K562 (cell line): ENCODE measurements at regions not wholly inside any gene's neighbourhood (a gene's known extent, or its start where the extent isn't known, plus 50 kb on each side); places are given as distances from the start of the nearest gene placed in this dataset.

Source experiments
- ETV5 ChIP-seq: sonication (generic); formaldehyde crosslinking; IDR thresholded peaks from 2 replicates; pipeline ENCODE4 v1.4.0; 2020; ENCODE audit warnings: low read depth, mild to moderate bottlenecking, missing genetic modification reagents
- FOXK1 ChIP-seq: sonication (generic); formaldehyde crosslinking; IDR thresholded peaks from 2 replicates; pipeline ENCODE4 v1.8.0; 2022; ENCODE audit warnings: missing genetic modification reagents, mild to moderate bottlenecking, borderline replicate concordance
- FOXP1 ChIP-seq: sonication (generic); formaldehyde crosslinking; IDR thresholded peaks from 2 replicates; pipeline ENCODE4 v1.8.0; 2022; ENCODE audit warnings: mild to moderate bottlenecking, missing genetic modification reagents
- KAT7 ChIP-seq: sonication (generic); formaldehyde crosslinking; IDR thresholded peaks from 2 replicates; pipeline ENCODE4 v1.8.0; 2022; ENCODE audit warnings: missing genetic modification reagents, mild to moderate bottlenecking, borderline replicate concordance
- LEF1 ChIP-seq: fragments of 450-650 bp; IDR thresholded peaks from 2 replicates; pipeline ENCODE4 v1.6.1; 2016; ENCODE audit warnings: mild to moderate bottlenecking
- NR2C2 ChIP-seq, 2 experiments: fragments of 200-800 bp in 1 of 2; sonication (Bioruptor generic) in 1 of 2; sonication (generic) in 1 of 2; formaldehyde crosslinking in 1 of 2; IDR thresholded peaks; 2 replicates each; pipeline versions ENCODE4 v1.6.1 to v1.8.0; 2016 to 2022; ENCODE audit warnings: mild to moderate bottlenecking in 1 of 2, missing compliant biosample characterization in 1 of 2, missing genetic modification characterization in 1 of 2, missing genetic modification reagents in 1 of 2
- SRF ChIP-seq, 2 experiments: fragments of 250-450, 450-650 bp in 1 of 2; sonication (Bioruptor Pico) in 1 of 2; sonication (generic) in 1 of 2; formaldehyde crosslinking; IDR thresholded peaks; 2 replicates each; pipeline versions ENCODE4 v1.5.0 to v1.5.1; 2020 to 2022; ENCODE audit warnings: mild to moderate bottlenecking in 1 of 2, missing genetic modification reagents in 1 of 2
- SRSF1 ChIP-seq: fragments of 200-400 bp; formaldehyde crosslinking; IDR thresholded peaks from 2 replicates; pipeline ENCODE4 v1.6.1; 2017; ENCODE audit warnings: mild to moderate bottlenecking, low read depth, low read length, moderate library complexity
- ZNF436 ChIP-seq: fragments of 250-450, 450-650 bp; sonication (Bioruptor Pico); formaldehyde crosslinking; IDR thresholded peaks from 2 replicates; pipeline ENCODE4 v1.7.0; 2020; ENCODE audit warnings: mild to moderate bottlenecking
- ZSCAN29 ChIP-seq: fragments of 450-650 bp; IDR thresholded peaks from 2 replicates; pipeline ENCODE4 v1.6.1; 2017
- TF ChIP-seq, protein P1 (sequence below), 2 experiments: fragments of 450-650 bp; formaldehyde crosslinking in 1 of 2; IDR thresholded peaks; 2 replicates each; pipeline versions ENCODE4 v1.4.0 to v1.6.1; 2014 to 2020; ENCODE audit warnings: mild to moderate bottlenecking in 2 of 2, borderline replicate concordance in 1 of 2, low read depth in 1 of 2
- TF ChIP-seq, protein P2 (sequence below): fragments of 250-450 bp; sonication (Bioruptor Pico); IDR thresholded peaks from 2 replicates; pipeline ENCODE4 v1.8.0; 2022; ENCODE audit warnings: inconsistent platforms
- TF ChIP-seq, protein P3 (sequence below): sonication (generic); formaldehyde crosslinking; IDR thresholded peaks from 2 replicates; pipeline ENCODE4 v1.8.0; 2022; ENCODE audit warnings: missing genetic modification reagents, mild to moderate bottlenecking, moderate library complexity, borderline replicate concordance
- TF ChIP-seq, protein P4 (sequence below): fragments of 250-450 bp; sonication (Bioruptor Pico); IDR thresholded peaks from 2 replicates; pipeline ENCODE4 v1.5.0; 2022; ENCODE audit warnings: mild to moderate bottlenecking

DNA sequence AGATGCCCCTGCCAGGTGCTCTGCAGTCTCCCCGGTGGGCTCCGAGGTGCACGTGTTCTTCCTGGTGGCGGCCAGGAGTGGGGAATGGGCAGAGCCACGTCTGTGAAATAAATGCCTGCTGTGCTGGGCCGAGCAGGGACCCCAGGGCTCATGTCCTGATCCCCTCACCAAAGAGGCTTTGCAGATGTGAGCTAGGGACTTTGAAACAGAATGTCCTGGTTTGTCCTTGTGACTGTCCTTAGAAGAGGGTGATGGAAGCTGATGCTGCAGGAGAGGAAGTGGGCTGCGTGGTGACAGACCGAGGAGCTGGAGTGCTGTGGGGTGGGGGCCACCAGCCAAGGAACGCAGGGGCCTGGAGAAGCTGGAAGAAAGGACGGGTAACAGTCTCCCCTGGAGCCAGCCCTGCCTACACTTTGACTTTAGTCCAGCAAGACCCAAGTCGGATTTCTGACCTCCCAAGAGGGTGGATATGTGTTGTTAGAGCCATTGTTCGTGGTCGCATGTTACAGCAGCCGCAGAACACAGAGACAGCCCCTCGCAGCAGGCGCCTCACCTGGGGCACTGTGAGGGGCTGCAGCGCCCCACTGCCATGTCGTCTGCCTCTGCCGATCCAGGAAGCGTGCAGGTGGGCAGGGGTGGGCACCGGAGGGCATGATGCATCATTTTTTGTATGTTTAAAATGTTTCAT lies 217.9 kb upstream of the CIBAR2 start (continued):
- TF ChIP-seq, protein P1, sequence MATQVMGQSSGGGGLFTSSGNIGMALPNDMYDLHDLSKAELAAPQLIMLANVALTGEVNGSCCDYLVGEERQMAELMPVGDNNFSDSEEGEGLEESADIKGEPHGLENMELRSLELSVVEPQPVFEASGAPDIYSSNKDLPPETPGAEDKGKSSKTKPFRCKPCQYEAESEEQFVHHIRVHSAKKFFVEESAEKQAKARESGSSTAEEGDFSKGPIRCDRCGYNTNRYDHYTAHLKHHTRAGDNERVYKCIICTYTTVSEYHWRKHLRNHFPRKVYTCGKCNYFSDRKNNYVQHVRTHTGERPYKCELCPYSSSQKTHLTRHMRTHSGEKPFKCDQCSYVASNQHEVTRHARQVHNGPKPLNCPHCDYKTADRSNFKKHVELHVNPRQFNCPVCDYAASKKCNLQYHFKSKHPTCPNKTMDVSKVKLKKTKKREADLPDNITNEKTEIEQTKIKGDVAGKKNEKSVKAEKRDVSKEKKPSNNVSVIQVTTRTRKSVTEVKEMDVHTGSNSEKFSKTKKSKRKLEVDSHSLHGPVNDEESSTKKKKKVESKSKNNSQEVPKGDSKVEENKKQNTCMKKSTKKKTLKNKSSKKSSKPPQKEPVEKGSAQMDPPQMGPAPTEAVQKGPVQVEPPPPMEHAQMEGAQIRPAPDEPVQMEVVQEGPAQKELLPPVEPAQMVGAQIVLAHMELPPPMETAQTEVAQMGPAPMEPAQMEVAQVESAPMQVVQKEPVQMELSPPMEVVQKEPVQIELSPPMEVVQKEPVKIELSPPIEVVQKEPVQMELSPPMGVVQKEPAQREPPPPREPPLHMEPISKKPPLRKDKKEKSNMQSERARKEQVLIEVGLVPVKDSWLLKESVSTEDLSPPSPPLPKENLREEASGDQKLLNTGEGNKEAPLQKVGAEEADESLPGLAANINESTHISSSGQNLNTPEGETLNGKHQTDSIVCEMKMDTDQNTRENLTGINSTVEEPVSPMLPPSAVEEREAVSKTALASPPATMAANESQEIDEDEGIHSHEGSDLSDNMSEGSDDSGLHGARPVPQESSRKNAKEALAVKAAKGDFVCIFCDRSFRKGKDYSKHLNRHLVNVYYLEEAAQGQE (IDR thresholded peaks at IDR 0.05; ENCODE audit: borderline replicate concordance) = no peak
- TF ChIP-seq, protein P1 (CRISPR knock-in tag; IDR thresholded peaks at IDR 0.05; ENCODE audit: low read depth) = no peak
- TF ChIP-seq LEF1 = no peak
- TF ChIP-seq NR2C2 (CRISPR knock-in tag; IDR thresholded peaks at IDR 0.05) = no peak
- 0 out of 2 replicates have a peak, but pooled peaks have one; percentile 2 for TF ChIP-seq NR2C2 (tag; IDR thresholded peaks at IDR 0.05)
- TF ChIP-seq KAT7 = no peak
- TF ChIP-seq SRF (CRISPR knock-in tag; IDR thresholded peaks at IDR 0.05) = no peak
- no peak for TF ChIP-seq SRSF1
- no peak for TF ChIP-seq ETV5
- TF ChIP-seq FOXP1 (CRISPR knock-in tag) = no peak
- no peak for TF ChIP-seq ZNF436 (CRISPR knock-in tag)
- TF ChIP-seq, protein P2, sequence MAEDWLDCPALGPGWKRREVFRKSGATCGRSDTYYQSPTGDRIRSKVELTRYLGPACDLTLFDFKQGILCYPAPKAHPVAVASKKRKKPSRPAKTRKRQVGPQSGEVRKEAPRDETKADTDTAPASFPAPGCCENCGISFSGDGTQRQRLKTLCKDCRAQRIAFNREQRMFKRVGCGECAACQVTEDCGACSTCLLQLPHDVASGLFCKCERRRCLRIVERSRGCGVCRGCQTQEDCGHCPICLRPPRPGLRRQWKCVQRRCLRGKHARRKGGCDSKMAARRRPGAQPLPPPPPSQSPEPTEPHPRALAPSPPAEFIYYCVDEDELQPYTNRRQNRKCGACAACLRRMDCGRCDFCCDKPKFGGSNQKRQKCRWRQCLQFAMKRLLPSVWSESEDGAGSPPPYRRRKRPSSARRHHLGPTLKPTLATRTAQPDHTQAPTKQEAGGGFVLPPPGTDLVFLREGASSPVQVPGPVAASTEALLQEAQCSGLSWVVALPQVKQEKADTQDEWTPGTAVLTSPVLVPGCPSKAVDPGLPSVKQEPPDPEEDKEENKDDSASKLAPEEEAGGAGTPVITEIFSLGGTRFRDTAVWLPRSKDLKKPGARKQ (CRISPR knock-in tag) = peak; percentile 70; the same call in 1 of the 2 replicates
- TF ChIP-seq, protein P3, sequence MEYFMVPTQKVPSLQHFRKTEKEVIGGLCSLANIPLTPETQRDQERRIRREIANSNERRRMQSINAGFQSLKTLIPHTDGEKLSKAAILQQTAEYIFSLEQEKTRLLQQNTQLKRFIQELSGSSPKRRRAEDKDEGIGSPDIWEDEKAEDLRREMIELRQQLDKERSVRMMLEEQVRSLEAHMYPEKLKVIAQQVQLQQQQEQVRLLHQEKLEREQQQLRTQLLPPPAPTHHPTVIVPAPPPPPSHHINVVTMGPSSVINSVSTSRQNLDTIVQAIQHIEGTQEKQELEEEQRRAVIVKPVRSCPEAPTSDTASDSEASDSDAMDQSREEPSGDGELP (CRISPR knock-in tag) = 0 out of 2 replicates have a peak, but pooled peaks have one; percentile 33
- TF ChIP-seq ZSCAN29 = no peak
- TF ChIP-seq, protein P4, sequence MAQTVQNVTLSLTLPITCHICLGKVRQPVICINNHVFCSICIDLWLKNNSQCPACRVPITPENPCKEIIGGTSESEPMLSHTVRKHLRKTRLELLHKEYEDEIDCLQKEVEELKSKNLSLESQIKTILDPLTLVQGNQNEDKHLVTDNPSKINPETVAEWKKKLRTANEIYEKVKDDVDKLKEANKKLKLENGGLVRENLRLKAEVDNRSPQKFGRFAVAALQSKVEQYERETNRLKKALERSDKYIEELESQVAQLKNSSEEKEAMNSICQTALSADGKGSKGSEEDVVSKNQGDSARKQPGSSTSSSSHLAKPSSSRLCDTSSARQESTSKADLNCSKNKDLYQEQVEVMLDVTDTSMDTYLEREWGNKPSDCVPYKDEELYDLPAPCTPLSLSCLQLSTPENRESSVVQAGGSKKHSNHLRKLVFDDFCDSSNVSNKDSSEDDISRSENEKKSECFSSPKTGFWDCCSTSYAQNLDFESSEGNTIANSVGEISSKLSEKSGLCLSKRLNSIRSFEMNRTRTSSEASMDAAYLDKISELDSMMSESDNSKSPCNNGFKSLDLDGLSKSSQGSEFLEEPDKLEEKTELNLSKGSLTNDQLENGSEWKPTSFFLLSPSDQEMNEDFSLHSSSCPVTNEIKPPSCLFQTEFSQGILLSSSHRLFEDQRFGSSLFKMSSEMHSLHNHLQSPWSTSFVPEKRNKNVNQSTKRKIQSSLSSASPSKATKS (CRISPR knock-in tag) = no peak
- TF ChIP-seq FOXK1 (CRISPR knock-in tag) = no peak
